ENCODE measurements at regions not wholly inside any gene's neighbourhood (a gene's known extent, or its start where the extent isn't known, plus 50 kb on each side); places are given as distances from the start of the nearest gene placed in this dataset.

- Histone ChIP-seq H3K27ac (no peak overlapping the region), H3K36me3 (no peaks in the 10 kb centered on the region), H3K4me1 (ENCODE audit: control insufficient read depth in 1 of 2, insufficient read depth in 1 of 2, low read depth in 1 of 2, low read length in 1 of 2) (no peaks in the 10 kb centered on the region), H3K9me3 (peaks cover 3% of the 10 kb centered on the region), H3K4me3 (ENCODE audit: low read depth in 1 of 2, low read length in 1 of 2) (no peak overlapping the region), H3K27me3 (no peaks in the 10 kb centered on the region)
- TF ChIP-seq, protein P1, sequence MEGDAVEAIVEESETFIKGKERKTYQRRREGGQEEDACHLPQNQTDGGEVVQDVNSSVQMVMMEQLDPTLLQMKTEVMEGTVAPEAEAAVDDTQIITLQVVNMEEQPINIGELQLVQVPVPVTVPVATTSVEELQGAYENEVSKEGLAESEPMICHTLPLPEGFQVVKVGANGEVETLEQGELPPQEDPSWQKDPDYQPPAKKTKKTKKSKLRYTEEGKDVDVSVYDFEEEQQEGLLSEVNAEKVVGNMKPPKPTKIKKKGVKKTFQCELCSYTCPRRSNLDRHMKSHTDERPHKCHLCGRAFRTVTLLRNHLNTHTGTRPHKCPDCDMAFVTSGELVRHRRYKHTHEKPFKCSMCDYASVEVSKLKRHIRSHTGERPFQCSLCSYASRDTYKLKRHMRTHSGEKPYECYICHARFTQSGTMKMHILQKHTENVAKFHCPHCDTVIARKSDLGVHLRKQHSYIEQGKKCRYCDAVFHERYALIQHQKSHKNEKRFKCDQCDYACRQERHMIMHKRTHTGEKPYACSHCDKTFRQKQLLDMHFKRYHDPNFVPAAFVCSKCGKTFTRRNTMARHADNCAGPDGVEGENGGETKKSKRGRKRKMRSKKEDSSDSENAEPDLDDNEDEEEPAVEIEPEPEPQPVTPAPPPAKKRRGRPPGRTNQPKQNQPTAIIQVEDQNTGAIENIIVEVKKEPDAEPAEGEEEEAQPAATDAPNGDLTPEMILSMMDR (IDR thresholded peaks at IDR 0.05) = no peak
Observed at GRCh38 chr11:122463530-122463929, 192.0 kb upstream of the UBASH3B start.

GRCh38 chr11:122459064-122459463 lies 196.5 kb upstream of the UBASH3B start:
- Histone ChIP-seq H3K36me3 (no peaks in the 10 kb centered on the region), H3K4me1 (ENCODE audit: control insufficient read depth in 1 of 2, insufficient read depth in 1 of 2, low read depth in 1 of 2, low read length in 1 of 2) (no peaks in the 10 kb centered on the region), H3K27me3 (no peaks in the 10 kb centered on the region), H3K9me3 (peaks cover 3% of the 10 kb centered on the region), H3K4me3 (ENCODE audit: low read depth in 1 of 2, low read length in 1 of 2) (no peak overlapping the region), H3K27ac (no peak overlapping the region)
- TF ChIP-seq, protein P1 (IDR thresholded peaks at IDR 0.05) = no peak

GRCh38 chr11:122453586-122453985 lies 201.9 kb upstream of the UBASH3B start:
- H3K9me3 ChIP-seq = no peaks in the 10 kb centered on the region
- no peak overlapping the region for H3K4me3 ChIP-seq (ENCODE audit: low read depth in 1 of 2, low read length in 1 of 2)
- H3K27ac ChIP-seq = no peak overlapping the region
- no peaks in the 10 kb centered on the region for H3K27me3 ChIP-seq
- no peaks in the 10 kb centered on the region for H3K4me1 ChIP-seq (ENCODE audit: control insufficient read depth in 1 of 2, insufficient read depth in 1 of 2, low read depth in 1 of 2, low read length in 1 of 2)
- no peaks in the 10 kb centered on the region for H3K36me3 ChIP-seq
- TF ChIP-seq, protein P1 (IDR thresholded peaks at IDR 0.05) = no peak

DNA sequence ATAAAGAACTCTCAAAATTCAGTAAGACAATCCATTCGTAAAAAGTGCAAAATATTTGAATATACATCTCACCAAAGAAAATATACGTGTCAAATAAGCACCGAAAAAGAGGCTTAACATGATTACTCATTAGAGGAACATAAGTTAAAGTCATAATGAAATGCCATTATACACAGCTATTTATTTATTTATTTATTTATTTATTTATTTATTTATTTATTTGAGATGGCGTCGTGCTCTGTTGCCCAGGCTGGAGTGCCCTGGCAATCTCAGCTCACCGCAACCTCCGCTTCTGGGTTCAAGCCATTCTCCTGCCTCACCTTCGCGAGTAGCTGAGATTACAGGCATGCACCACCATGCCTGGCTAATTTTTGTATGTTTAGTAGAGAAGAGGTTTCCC lies 203.6 kb upstream of the UBASH3B start:
- no peaks in the 10 kb centered on the region for H3K4me1 ChIP-seq (ENCODE audit: control insufficient read depth in 1 of 2, insufficient read depth in 1 of 2, low read depth in 1 of 2, low read length in 1 of 2)
- H3K4me3 ChIP-seq (ENCODE audit: low read depth in 1 of 2, low read length in 1 of 2) = no peak overlapping the region
- no peaks in the 10 kb centered on the region for H3K9me3 ChIP-seq
- H3K27ac ChIP-seq = no peak overlapping the region
- H3K27me3 ChIP-seq = no peaks in the 10 kb centered on the region
- H3K36me3 ChIP-seq = no peaks in the 10 kb centered on the region
- TF ChIP-seq, protein P1 (IDR thresholded peaks at IDR 0.05) = no peak

- Histone ChIP-seq H3K4me1 (ENCODE audit: control insufficient read depth in 1 of 2, insufficient read depth in 1 of 2, low read depth in 1 of 2, low read length in 1 of 2) (peaks cover 5 to 11% of the 10 kb centered on the region in 2 experiments), H3K36me3 (no peaks in the 10 kb centered on the region), H3K27me3 (peaks cover 45% of the 10 kb centered on the region), H3K9me3 (no peaks in the 10 kb centered on the region), H3K4me3 (ENCODE audit: low read depth in 1 of 2, low read length in 1 of 2) (no peak overlapping the region), H3K27ac (no peak overlapping the region)
- TF ChIP-seq, protein P1 (IDR thresholded peaks at IDR 0.05) = no peak
Observed at GRCh38 chr11:122441666-122442035, 213.9 kb upstream of the UBASH3B start.

Measured in neutrophil (primary cell).